HepG2 (cell line): ENCODE measurements at regions not wholly inside any gene's neighbourhood (a gene's known extent, or its start where the extent isn't known, plus 50 kb on each side); places are given as distances from the start of the nearest gene placed in this dataset.

ENCODE experiments used
- ARHGAP35 ChIP-seq: sonication (generic); formaldehyde crosslinking; IDR thresholded peaks from 2 replicates; pipeline ENCODE4 v1.9.0; 2022; ENCODE audit warnings: mild to moderate bottlenecking, inconsistent platforms, moderate library complexity, missing genetic modification reagents, borderline replicate concordance
- FIP1L1 ChIP-seq: fragments of 200-400 bp; formaldehyde crosslinking; IDR thresholded peaks from 2 replicates; pipeline ENCODE4 v1.6.1; 2018; ENCODE audit warnings: low read depth, mild to moderate bottlenecking, low read length, moderate library complexity, borderline replicate concordance; ENCODE audit not compliant: insufficient read depth
- GATAD2A ChIP-seq: IDR thresholded peaks from 2 replicates; pipeline ENCODE4 v1.6.1; 2016
- HMG20A ChIP-seq: IDR thresholded peaks from 2 replicates; pipeline ENCODE4 v1.6.1; 2016; ENCODE audit warnings: borderline replicate concordance
- KLF6 ChIP-seq: IDR thresholded peaks from 2 replicates; pipeline ENCODE4 v1.8.0; 2016; ENCODE audit warnings: missing biosample characterization, missing genetic modification reagents
- SALL1 ChIP-seq: sonication (generic); formaldehyde crosslinking; IDR thresholded peaks from 2 replicates; pipeline ENCODE4 v1.8.0; 2022; ENCODE audit warnings: mild to moderate bottlenecking, missing genetic modification reagents
- SIN3A ChIP-seq: IDR thresholded peaks from 2 replicates; pipeline ENCODE4 v1.6.1; 2011; ENCODE audit warnings: low read depth, mild to moderate bottlenecking, control low read depth, low read length, borderline replicate concordance
- ZBTB20 ChIP-seq: sonication (generic); formaldehyde crosslinking; IDR thresholded peaks from 2 replicates; pipeline ENCODE4 v1.8.1; 2023; ENCODE audit warnings: missing genetic modification reagents, low read depth, mild to moderate bottlenecking, borderline replicate concordance
- ZFYVE20 ChIP-seq: sonication (generic); formaldehyde crosslinking; IDR thresholded peaks from 2 replicates; pipeline ENCODE4 v1.8.0; 2023; ENCODE audit warnings: low read depth, mild to moderate bottlenecking, moderate library complexity, missing genetic modification reagents, borderline replicate concordance
- ZNF124 ChIP-seq: sonication (generic); formaldehyde crosslinking; IDR thresholded peaks from 2 replicates; pipeline ENCODE4 v1.4.0; 2020; ENCODE audit warnings: missing genetic modification reagents
- ZNF331 ChIP-seq: sonication (generic); formaldehyde crosslinking; IDR thresholded peaks from 2 replicates; pipeline ENCODE4 v1.4.0; 2020; ENCODE audit warnings: missing genetic modification reagents
- ZNF510 ChIP-seq: sonication (generic); formaldehyde crosslinking; IDR thresholded peaks from 2 replicates; pipeline ENCODE4 v1.4.0; 2020; ENCODE audit warnings: low read depth, mild to moderate bottlenecking, missing genetic modification reagents
- ZNF607 ChIP-seq: sonication (generic); formaldehyde crosslinking; IDR thresholded peaks from 2 replicates; pipeline ENCODE4 v1.5.1; 2020; ENCODE audit warnings: missing genetic modification reagents, mild to moderate bottlenecking, borderline replicate concordance
- ZNF781 ChIP-seq: sonication (generic); formaldehyde crosslinking; IDR thresholded peaks from 2 replicates; pipeline ENCODE4 v1.5.1; 2020; ENCODE audit warnings: borderline replicate concordance, mild to moderate bottlenecking, missing genetic modification reagents; ENCODE audit errors: not compliant biosample characterization
- ZNF790 ChIP-seq: sonication (generic); formaldehyde crosslinking; IDR thresholded peaks from 2 replicates; pipeline ENCODE4 v1.8.0; 2022; ENCODE audit warnings: missing genetic modification reagents, mild to moderate bottlenecking, borderline replicate concordance
- TF ChIP-seq, protein P1 (sequence below): sonication (generic); formaldehyde crosslinking; IDR thresholded peaks from 2 replicates; pipeline ENCODE4 v1.5.1; 2020; ENCODE audit warnings: mild to moderate bottlenecking, missing genetic modification reagents, moderate library complexity
- TF ChIP-seq, protein P2 (sequence below): sonication (generic); formaldehyde crosslinking; IDR thresholded peaks from 2 replicates; pipeline ENCODE4 v1.4.0; 2020; ENCODE audit warnings: missing genetic modification reagents
- TF ChIP-seq, protein P3 (sequence below): sonication (generic); formaldehyde crosslinking; IDR thresholded peaks from 2 replicates; pipeline ENCODE4 v1.9.0; 2021; ENCODE audit warnings: missing genetic modification reagents, borderline replicate concordance

DNA sequence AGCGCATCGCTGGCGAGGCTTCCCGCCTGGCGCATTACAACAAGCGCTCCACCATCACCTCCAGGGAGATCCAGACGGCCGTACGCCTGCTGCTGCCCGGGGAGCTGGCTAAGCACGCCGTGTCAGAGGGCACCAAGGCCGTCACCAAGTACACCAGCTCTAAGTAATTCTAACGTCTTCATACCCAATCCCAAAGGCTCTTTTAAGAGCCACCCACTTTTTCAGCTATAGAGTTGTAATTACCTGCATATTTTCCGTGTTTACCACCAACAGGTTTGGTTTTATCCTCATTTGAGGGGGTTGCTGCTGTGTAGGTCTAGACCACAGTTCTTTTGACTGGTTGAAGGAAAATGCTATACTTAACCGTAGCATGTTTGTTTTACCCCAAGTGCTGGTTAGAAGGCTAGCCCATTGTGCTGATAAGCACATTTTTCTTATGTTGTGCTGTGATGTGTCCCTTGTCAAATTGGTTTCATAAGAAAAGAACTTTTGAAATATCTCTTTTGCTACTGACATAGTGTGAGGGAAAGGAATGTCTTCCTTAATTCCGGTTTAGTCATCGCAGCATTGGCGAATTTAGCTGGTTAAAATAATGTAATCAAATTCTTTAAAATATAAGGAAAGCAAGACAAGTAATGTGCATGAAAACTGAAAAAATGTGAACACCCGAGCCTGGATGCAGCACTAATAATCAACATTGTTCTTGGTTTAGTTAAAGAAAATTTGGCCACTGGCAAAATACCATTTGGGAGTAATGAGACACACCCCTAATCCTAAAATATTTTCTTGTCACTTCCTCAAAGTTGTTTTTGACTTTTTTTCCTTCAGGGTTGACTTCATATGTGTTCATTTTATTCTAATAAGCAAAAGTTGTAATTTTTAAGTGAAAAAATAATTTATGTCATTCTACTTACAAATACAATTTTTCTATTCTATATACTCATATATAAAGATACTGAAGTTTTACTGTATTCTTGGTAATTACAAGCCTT is 112.8 kb downstream of the HFE start (continued):
- TF ChIP-seq ZNF781 (CRISPR knock-in tag) (peak; percentile 43), ZNF331 (CRISPR knock-in tag) (0 out of 2 replicates have a peak, but pooled peaks have one; percentile 8), ARHGAP35 (0 out of 2 replicates have a peak, but pooled peaks have one; percentile 30), ZNF510 (CRISPR knock-in tag) (0 out of 2 replicates have a peak, but pooled peaks have one; percentile 11), GATAD2A (no peak), ZNF124 (CRISPR knock-in tag) (0 out of 2 replicates have a peak, but pooled peaks have one; percentile 9), ZNF607 (CRISPR knock-in tag) (0 out of 2 replicates have a peak, but pooled peaks have one; percentile 56), ZBTB20 (0 out of 2 replicates have a peak, but pooled peaks have one; percentile 15), FIP1L1 (peak; percentile 86; the same call in 1 of the 2 replicates), SIN3A (no peak), HMG20A (CRISPR knock-in tag) (0 out of 2 replicates have a peak, but pooled peaks have one; percentile 4), SALL1 (CRISPR knock-in tag) (peak; percentile 4; the same call in 1 of the 2 replicates), ZFYVE20 (CRISPR knock-in tag) (no peak), ZNF790 (CRISPR knock-in tag) (0 out of 2 replicates have a peak, but pooled peaks have one; percentile 18), KLF6 (CRISPR knock-in tag) (peak; percentile 19; the same call in 1 of the 2 replicates)
- TF ChIP-seq, protein P1, sequence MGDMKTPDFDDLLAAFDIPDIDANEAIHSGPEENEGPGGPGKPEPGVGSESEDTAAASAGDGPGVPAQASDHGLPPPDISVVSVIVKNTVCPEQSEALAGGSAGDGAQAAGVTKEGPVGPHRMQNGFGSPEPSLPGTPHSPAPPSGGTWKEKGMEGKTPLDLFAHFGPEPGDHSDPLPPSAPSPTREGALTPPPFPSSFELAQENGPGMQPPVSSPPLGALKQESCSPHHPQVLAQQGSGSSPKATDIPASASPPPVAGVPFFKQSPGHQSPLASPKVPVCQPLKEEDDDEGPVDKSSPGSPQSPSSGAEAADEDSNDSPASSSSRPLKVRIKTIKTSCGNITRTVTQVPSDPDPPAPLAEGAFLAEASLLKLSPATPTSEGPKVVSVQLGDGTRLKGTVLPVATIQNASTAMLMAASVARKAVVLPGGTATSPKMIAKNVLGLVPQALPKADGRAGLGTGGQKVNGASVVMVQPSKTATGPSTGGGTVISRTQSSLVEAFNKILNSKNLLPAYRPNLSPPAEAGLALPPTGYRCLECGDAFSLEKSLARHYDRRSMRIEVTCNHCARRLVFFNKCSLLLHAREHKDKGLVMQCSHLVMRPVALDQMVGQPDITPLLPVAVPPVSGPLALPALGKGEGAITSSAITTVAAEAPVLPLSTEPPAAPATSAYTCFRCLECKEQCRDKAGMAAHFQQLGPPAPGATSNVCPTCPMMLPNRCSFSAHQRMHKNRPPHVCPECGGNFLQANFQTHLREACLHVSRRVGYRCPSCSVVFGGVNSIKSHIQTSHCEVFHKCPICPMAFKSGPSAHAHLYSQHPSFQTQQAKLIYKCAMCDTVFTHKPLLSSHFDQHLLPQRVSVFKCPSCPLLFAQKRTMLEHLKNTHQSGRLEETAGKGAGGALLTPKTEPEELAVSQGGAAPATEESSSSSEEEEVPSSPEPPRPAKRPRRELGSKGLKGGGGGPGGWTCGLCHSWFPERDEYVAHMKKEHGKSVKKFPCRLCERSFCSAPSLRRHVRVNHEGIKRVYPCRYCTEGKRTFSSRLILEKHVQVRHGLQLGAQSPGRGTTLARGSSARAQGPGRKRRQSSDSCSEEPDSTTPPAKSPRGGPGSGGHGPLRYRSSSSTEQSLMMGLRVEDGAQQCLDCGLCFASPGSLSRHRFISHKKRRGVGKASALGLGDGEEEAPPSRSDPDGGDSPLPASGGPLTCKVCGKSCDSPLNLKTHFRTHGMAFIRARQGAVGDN (CRISPR knock-in tag): peak; percentile 51
- TF ChIP-seq, protein P2, sequence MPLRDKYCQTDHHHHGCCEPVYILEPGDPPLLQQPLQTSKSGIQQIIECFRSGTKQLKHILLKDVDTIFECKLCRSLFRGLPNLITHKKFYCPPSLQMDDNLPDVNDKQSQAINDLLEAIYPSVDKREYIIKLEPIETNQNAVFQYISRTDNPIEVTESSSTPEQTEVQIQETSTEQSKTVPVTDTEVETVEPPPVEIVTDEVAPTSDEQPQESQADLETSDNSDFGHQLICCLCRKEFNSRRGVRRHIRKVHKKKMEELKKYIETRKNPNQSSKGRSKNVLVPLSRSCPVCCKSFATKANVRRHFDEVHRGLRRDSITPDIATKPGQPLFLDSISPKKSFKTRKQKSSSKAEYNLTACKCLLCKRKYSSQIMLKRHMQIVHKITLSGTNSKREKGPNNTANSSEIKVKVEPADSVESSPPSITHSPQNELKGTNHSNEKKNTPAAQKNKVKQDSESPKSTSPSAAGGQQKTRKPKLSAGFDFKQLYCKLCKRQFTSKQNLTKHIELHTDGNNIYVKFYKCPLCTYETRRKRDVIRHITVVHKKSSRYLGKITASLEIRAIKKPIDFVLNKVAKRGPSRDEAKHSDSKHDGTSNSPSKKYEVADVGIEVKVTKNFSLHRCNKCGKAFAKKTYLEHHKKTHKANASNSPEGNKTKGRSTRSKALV (CRISPR knock-in tag): peak; percentile 43; the same call in 1 of the 2 replicates
- TF ChIP-seq, protein P3, sequence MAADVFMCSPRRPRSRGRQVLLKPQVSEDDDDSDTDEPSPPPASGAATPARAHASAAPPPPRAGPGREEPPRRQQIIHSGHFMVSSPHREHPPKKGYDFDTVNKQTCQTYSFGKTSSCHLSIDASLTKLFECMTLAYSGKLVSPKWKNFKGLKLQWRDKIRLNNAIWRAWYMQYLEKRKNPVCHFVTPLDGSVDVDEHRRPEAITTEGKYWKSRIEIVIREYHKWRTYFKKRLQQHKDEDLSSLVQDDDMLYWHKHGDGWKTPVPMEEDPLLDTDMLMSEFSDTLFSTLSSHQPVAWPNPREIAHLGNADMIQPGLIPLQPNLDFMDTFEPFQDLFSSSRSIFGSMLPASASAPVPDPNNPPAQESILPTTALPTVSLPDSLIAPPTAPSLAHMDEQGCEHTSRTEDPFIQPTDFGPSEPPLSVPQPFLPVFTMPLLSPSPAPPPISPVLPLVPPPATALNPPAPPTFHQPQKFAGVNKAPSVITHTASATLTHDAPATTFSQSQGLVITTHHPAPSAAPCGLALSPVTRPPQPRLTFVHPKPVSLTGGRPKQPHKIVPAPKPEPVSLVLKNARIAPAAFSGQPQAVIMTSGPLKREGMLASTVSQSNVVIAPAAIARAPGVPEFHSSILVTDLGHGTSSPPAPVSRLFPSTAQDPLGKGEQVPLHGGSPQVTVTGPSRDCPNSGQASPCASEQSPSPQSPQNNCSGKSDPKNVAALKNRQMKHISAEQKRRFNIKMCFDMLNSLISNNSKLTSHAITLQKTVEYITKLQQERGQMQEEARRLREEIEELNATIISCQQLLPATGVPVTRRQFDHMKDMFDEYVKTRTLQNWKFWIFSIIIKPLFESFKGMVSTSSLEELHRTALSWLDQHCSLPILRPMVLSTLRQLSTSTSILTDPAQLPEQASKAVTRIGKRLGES (CRISPR knock-in tag): 0 out of 2 replicates have a peak, but pooled peaks have one; percentile 21
